Neural cell (in vitro differentiated cells): ENCODE measurements at regions not wholly inside any gene's neighbourhood (a gene's known extent, or its start where the extent isn't known, plus 50 kb on each side); places are given as distances from the start of the nearest gene placed in this dataset.

Experiments
- H2AFZ ChIP-seq: fragments of 200-600, 300-800 bp; sonication (generic), shearing (Covaris generic); 2 replicates; pipeline ENCODE4 v1.6.0; 2014; ENCODE audit warnings: low read depth, mild to moderate bottlenecking, antibody characterized with exemption, low read length, moderate library complexity
- H3F3A ChIP-seq: fragments of 200-600 bp; shearing (Covaris generic); 2 replicates; pipeline ENCODE4 v1.6.1; 2016; ENCODE audit warnings: mild to moderate bottlenecking, moderate library complexity, mixed read lengths, antibody characterized with exemption, low read length; ENCODE audit not compliant: insufficient read depth, poor library complexity, severe bottlenecking
- H3K27ac ChIP-seq: fragments of 200-600, 300-800 bp; sonication (generic), shearing (Covaris generic); 2 replicates; pipeline ENCODE4 v1.5.1; 2014; ENCODE audit warnings: mild to moderate bottlenecking, low read length, moderate library complexity
- H3K27me3 ChIP-seq: fragments of 300-800, 200-600 bp; sonication (generic), shearing (Covaris generic); 2 replicates; pipeline ENCODE4 v1.6.0; 2014; ENCODE audit warnings: mild to moderate bottlenecking, low read depth, low read length, moderate library complexity; ENCODE audit not compliant: insufficient read depth
- H3K36me3 ChIP-seq: fragments of 300-800, 200-600 bp; sonication (generic), shearing (Covaris generic); 2 replicates; pipeline ENCODE4 v1.5.1; 2014; ENCODE audit warnings: mild to moderate bottlenecking, antibody characterized with exemption, low read length, moderate library complexity; ENCODE audit not compliant: insufficient read depth
- H3K4me2 ChIP-seq: fragments of 300-800, 200-600 bp; sonication (generic), shearing (Covaris generic); 2 replicates; pipeline ENCODE4 v1.6.0; 2014; ENCODE audit warnings: mild to moderate bottlenecking, low read length
- H3K4me3 ChIP-seq: fragments of 300-800, 200-600 bp; sonication (generic), shearing (Covaris generic); 2 replicates; pipeline ENCODE4 v1.5.1; 2014; ENCODE audit warnings: mild to moderate bottlenecking, low read length, moderate library complexity
- H3K79me2 ChIP-seq: fragments of 200-600 bp; shearing (Covaris generic); replicated peaks from 2 replicates; pipeline ENCODE4 v1.6.0; 2014; ENCODE audit warnings: mild to moderate bottlenecking, low read length, moderate library complexity; ENCODE audit not compliant: insufficient read depth
- H3K9ac ChIP-seq: fragments of 300-800, 200-600 bp; sonication (generic), shearing (Covaris generic); 2 replicates; pipeline ENCODE4 v1.6.1; 2016; ENCODE audit warnings: mild to moderate bottlenecking, low read length, mixed read lengths
- H3K9me2 ChIP-seq: fragments of 200-600 bp; shearing (Covaris generic); 2 replicates; pipeline ENCODE4 v1.6.1; 2016; ENCODE audit warnings: mild to moderate bottlenecking, low read length, mixed read lengths; ENCODE audit not compliant: insufficient read depth
- H3K9me3 ChIP-seq: fragments of 200-600, 300-800 bp; sonication (generic), shearing (Covaris generic); 2 replicates; pipeline ENCODE4 v1.6.1; 2016; ENCODE audit warnings: mild to moderate bottlenecking, mixed run types, low read length, moderate library complexity, mixed read lengths
- H4K20me1 ChIP-seq: fragments of 200-600 bp; shearing (Covaris generic); 2 replicates; pipeline ENCODE4 v1.6.1; 2016; ENCODE audit warnings: mild to moderate bottlenecking, mixed run types; ENCODE audit not compliant: insufficient read depth
- CTCF ChIP-seq: fragments of 450-650 bp; IDR thresholded peaks from 2 replicates; pipeline ENCODE4 v1.5.1; 2014; ENCODE audit warnings: antibody characterized with exemption, mild to moderate bottlenecking, moderate library complexity; ENCODE audit not compliant: poor library complexity, severe bottlenecking
- EP300 ChIP-seq: fragments of 450-650 bp; conservative IDR thresholded peaks from 2 replicates; pipeline ENCODE4 v1.6.1; 2014; ENCODE audit warnings: antibody characterized with exemption, mild to moderate bottlenecking, moderate library complexity; ENCODE audit not compliant: poor library complexity, severe bottlenecking
- EZH2 ChIP-seq: fragments of 200-600, 300-800 bp; shearing (Covaris generic), sonication (generic); IDR thresholded peaks from 2 replicates; pipeline ENCODE4 v1.6.1; 2014; ENCODE audit warnings: antibody characterized with exemption, low read length, borderline replicate concordance, mild to moderate bottlenecking; ENCODE audit not compliant: insufficient read depth, poor library complexity, severe bottlenecking
- POLR2AphosphoS5 ChIP-seq: IDR thresholded peaks from 2 replicates; pipeline ENCODE4 v1.6.1; 2012
- RAD21 ChIP-seq: fragments of 450-650 bp; conservative IDR thresholded peaks from 2 replicates; pipeline ENCODE4 v1.6.1; 2014; ENCODE audit warnings: antibody characterized with exemption, mild to moderate bottlenecking, moderate library complexity
- REST ChIP-seq: IDR thresholded peaks from 2 replicates; pipeline ENCODE4 v1.6.1; 2012; ENCODE audit warnings: borderline replicate concordance
- TAF1 ChIP-seq: IDR thresholded peaks from 2 replicates; pipeline ENCODE4 v1.6.1; 2012; ENCODE audit warnings: low read depth

- H3K9me3 ChIP-seq: no peaks in the 10 kb centered on the region
- H3K27me3 ChIP-seq: no peaks in the 10 kb centered on the region
- H3F3A ChIP-seq: no peaks in the 10 kb centered on the region
- no peak overlapping the region for H3K9ac ChIP-seq
- no peaks in the 10 kb centered on the region for H4K20me1 ChIP-seq
- H3K27ac ChIP-seq: no peak overlapping the region
- no peak for TF ChIP-seq EZH2
- no peak for TF ChIP-seq EP300
- TF ChIP-seq POLR2AphosphoS5: no peak
- H3K4me3 ChIP-seq: no peak overlapping the region
- H2AFZ ChIP-seq: no peak overlapping the region
- no peaks in the 10 kb centered on the region for H3K36me3 ChIP-seq
- no peaks in the 10 kb centered on the region for H3K79me2 ChIP-seq
- H3K9me2 ChIP-seq: no peaks in the 10 kb centered on the region
- H3K4me2 ChIP-seq: no peak overlapping the region
These were observed 304.9 kb downstream of the DOCK8 start for GRCh38 chr9:519579-519978.

GRCh38 chr9:520302-520701 is 305.6 kb downstream of the DOCK8 start:
- Histone ChIP-seq H4K20me1 (no peaks in the 10 kb centered on the region), H3K4me3 (no peak overlapping the region), H3K36me3 (no peaks in the 10 kb centered on the region), H3K9me2 (no peaks in the 10 kb centered on the region), H3F3A (no peaks in the 10 kb centered on the region), H3K9ac (no peak overlapping the region), H2AFZ (no peak overlapping the region), H3K9me3 (no peaks in the 10 kb centered on the region), H3K27ac (no peak overlapping the region), H3K79me2 (no peaks in the 10 kb centered on the region), H3K27me3 (no peaks in the 10 kb centered on the region), H3K4me2 (no peak overlapping the region)
- TF ChIP-seq RAD21: no peak
- TF ChIP-seq EP300: no peak
- no peak for TF ChIP-seq TAF1
- no peak for TF ChIP-seq REST
- no peak for TF ChIP-seq CTCF

GRCh38 chr9:522190-522589 is 307.5 kb downstream of the DOCK8 start:
- H3K79me2 ChIP-seq: no peaks in the 10 kb centered on the region
- TF ChIP-seq REST: no peak
- no peaks in the 10 kb centered on the region for H3K9me3 ChIP-seq
- no peaks in the 10 kb centered on the region for H4K20me1 ChIP-seq
- no peaks in the 10 kb centered on the region for H3F3A ChIP-seq
- H3K4me2 ChIP-seq: no peak overlapping the region
- no peak overlapping the region for H3K4me3 ChIP-seq
- H3K27me3 ChIP-seq: no peaks in the 10 kb centered on the region
- no peak overlapping the region for H3K27ac ChIP-seq
- H3K9me2 ChIP-seq: no peaks in the 10 kb centered on the region
- no peak overlapping the region for H3K9ac ChIP-seq
- no peak overlapping the region for H2AFZ ChIP-seq
- H3K36me3 ChIP-seq: no peaks in the 10 kb centered on the region
